ENCODE measurements at regions not wholly inside any gene's neighbourhood (a gene's known extent, or its start where the extent isn't known, plus 50 kb on each side); places are given as distances from the start of the nearest gene placed in this dataset.
"Not testable (repeated sequence)": the region's sequence is repeated elsewhere in the genome, so short reads cannot be mapped to it uniquely, and the experiment has no call there.

GRCh38 chr3:109874896-109875708, 537.8 kb upstream of the DPPA4 start:
- no peak for DNase-seq
- TF ChIP-seq GATA1 (IDR thresholded peaks at IDR 0.05; ENCODE audit: low read depth, low read length) (no peak), POLR2A (IDR thresholded peaks at IDR 0.05; ENCODE audit: low read length) (no peak)

- DNase-seq: not testable (repeated sequence)
Observed at GRCh38 chr3:109877616-109878015, 540.3 kb upstream of the DPPA4 start.

- TF ChIP-seq POLR2A (IDR thresholded peaks at IDR 0.05; ENCODE audit: low read length) (no peak), GATA1 (IDR thresholded peaks at IDR 0.05; ENCODE audit: low read depth, low read length) (no peak)
- no peak for DNase-seq
Observed at GRCh38 chr3:109882144-109882543, 544.8 kb upstream of the DPPA4 start.

GRCh38 chr3:109887293-109887692, 549.9 kb upstream of the DPPA4 start:
- no peak for DNase-seq
- TF ChIP-seq GATA1 (IDR thresholded peaks at IDR 0.05; ENCODE audit: low read depth, low read length) (no peak), POLR2A (IDR thresholded peaks at IDR 0.05; ENCODE audit: low read length) (no peak)

- DNase-seq: no peak
- TF ChIP-seq POLR2A (IDR thresholded peaks at IDR 0.05; ENCODE audit: low read length) (no peak), GATA1 (IDR thresholded peaks at IDR 0.05; ENCODE audit: low read depth, low read length) (no peak)
Observed at GRCh38 chr3:109888026-109888425, 550.7 kb upstream of the DPPA4 start.

- no peak for DNase-seq
- TF ChIP-seq GATA1 (IDR thresholded peaks at IDR 0.05; ENCODE audit: low read depth, low read length): no peak
- no peak for TF ChIP-seq POLR2A (IDR thresholded peaks at IDR 0.05; ENCODE audit: low read length)
Observed at GRCh38 chr3:109897734-109898133, 560.4 kb upstream of the DPPA4 start.

- TF ChIP-seq GATA1 (IDR thresholded peaks at IDR 0.05; ENCODE audit: low read depth, low read length): no peak
- no peak for DNase-seq
Observed at GRCh38 chr3:109899925-109900324, 562.6 kb upstream of the DPPA4 start.

- DNase-seq: no peak
- TF ChIP-seq GATA1 (IDR thresholded peaks at IDR 0.05; ENCODE audit: low read depth, low read length): no peak
- no peak for TF ChIP-seq POLR2A (IDR thresholded peaks at IDR 0.05; ENCODE audit: low read length)
Observed at GRCh38 chr3:109900783-109901182, 563.4 kb upstream of the DPPA4 start.

- DNase-seq: no peak
- no peak for TF ChIP-seq POLR2A (IDR thresholded peaks at IDR 0.05; ENCODE audit: low read length)
- TF ChIP-seq GATA1 (IDR thresholded peaks at IDR 0.05; ENCODE audit: low read depth, low read length): no peak
Observed at GRCh38 chr3:109902549-109902948, 565.2 kb upstream of the DPPA4 start.

- no peak for TF ChIP-seq GATA1 (IDR thresholded peaks at IDR 0.05; ENCODE audit: low read depth, low read length)
- TF ChIP-seq POLR2A (IDR thresholded peaks at IDR 0.05; ENCODE audit: low read length): no peak
- no peak for DNase-seq
Observed at GRCh38 chr3:109903100-109903499, 565.8 kb upstream of the DPPA4 start.

- no peak for TF ChIP-seq GATA1 (IDR thresholded peaks at IDR 0.05; ENCODE audit: low read depth, low read length)
- no peak for TF ChIP-seq POLR2A (IDR thresholded peaks at IDR 0.05; ENCODE audit: low read length)
- DNase-seq: peak; percentile 20 to 56
Observed at GRCh38 chr3:109910772-109911171, 573.4 kb upstream of the DPPA4 start.

- DNase-seq: no peak
- TF ChIP-seq GATA1 (IDR thresholded peaks at IDR 0.05; ENCODE audit: low read depth, low read length) (no peak), POLR2A (IDR thresholded peaks at IDR 0.05; ENCODE audit: low read length) (no peak)
Observed at GRCh38 chr3:109918740-109919139, 581.4 kb upstream of the DPPA4 start.

GRCh38 chr3:109920749-109921148, 583.4 kb upstream of the DPPA4 start:
- no peak for DNase-seq
- TF ChIP-seq GATA1 (IDR thresholded peaks at IDR 0.05; ENCODE audit: low read depth, low read length): no peak
- TF ChIP-seq POLR2A (IDR thresholded peaks at IDR 0.05; ENCODE audit: low read length): no peak

- no peak for DNase-seq
- TF ChIP-seq POLR2A (IDR thresholded peaks at IDR 0.05; ENCODE audit: low read length) (no peak), GATA1 (IDR thresholded peaks at IDR 0.05; ENCODE audit: low read depth, low read length) (no peak)
Observed at GRCh38 chr3:109921509-109921908, 584.2 kb upstream of the DPPA4 start.

- TF ChIP-seq GATA1 (IDR thresholded peaks at IDR 0.05; ENCODE audit: low read depth, low read length): no peak
- DNase-seq: no peak
Observed at GRCh38 chr3:109922856-109923255, 585.5 kb upstream of the DPPA4 start.

- no peak for DNase-seq
- no peak for TF ChIP-seq POLR2A (IDR thresholded peaks at IDR 0.05; ENCODE audit: low read length)
- TF ChIP-seq GATA1 (IDR thresholded peaks at IDR 0.05; ENCODE audit: low read depth, low read length): no peak
Observed at GRCh38 chr3:109923431-109923830, 586.1 kb upstream of the DPPA4 start.

All from erythroblast (primary cell).